Stomach (tissue), 8 donors: ENCODE measurements at regions not wholly inside any gene's neighbourhood (a gene's known extent, or its start where the extent isn't known, plus 50 kb on each side); places are given as distances from the start of the nearest gene placed in this dataset.
"Not testable (repeated sequence)": the region's sequence is repeated elsewhere in the genome, so short reads cannot be mapped to it uniquely, and the experiment has no call there.

Experiments
- DNase-seq, 2 donors: peaks; one replicate each; pipeline versions ENCODE4 v3.0.0 to v3.0.0-alpha.2; 2013 to 2019
- H3K27ac ChIP-seq, 5 donors: fragments of 200-600 bp in 4 of 5; sonication (generic) in 4 of 5; one replicate each; pipeline ENCODE4 v1.5.1; 2013 to 2019; ENCODE audit warnings: mild to moderate bottlenecking in 1 of 5, moderate library complexity in 1 of 5
- H3K27me3 ChIP-seq, 3 donors: fragments of 200-600 bp; sonication (generic); one replicate each; pipeline ENCODE4 v1.5.1; 2017 to 2019; ENCODE audit warnings: mixed run types in 1 of 3
- H3K36me3 ChIP-seq, 4 donors: fragments of 200-600 bp; sonication (generic); 1 replicate in 3 of 4; 2 replicates in 1 of 4; pipeline ENCODE4 v1.5.1; 2016 to 2019
- H3K4me1 ChIP-seq, 4 donors: fragments of 200-600 bp; sonication (generic); one replicate each; pipeline ENCODE4 v1.5.1; 2016 to 2019
- H3K4me3 ChIP-seq, 4 donors: fragments of 200-600 bp; sonication (generic) in 3 of 4; one replicate each; pipeline ENCODE4 v1.5.1; 2016 to 2019; ENCODE audit warnings: mild to moderate bottlenecking in 1 of 4
- H3K9me3 ChIP-seq, 4 donors: fragments of 200-600 bp; sonication (generic); one replicate each; pipeline ENCODE4 v1.5.1; 2016 to 2019
- EP300 ChIP-seq: sonication (generic); formaldehyde crosslinking; IDR thresholded peaks from one replicate; pipeline ENCODE4 v1.6.1; 2017; ENCODE audit warnings: antibody characterized with exemption
- POLR2A ChIP-seq, 4 donors: fragments of 450-650 bp; IDR thresholded peaks; one replicate each; pipeline ENCODE4 v1.6.1; 2016; ENCODE audit warnings: antibody characterized with exemption in 4 of 4, control low read depth in 2 of 4, mild to moderate bottlenecking in 1 of 4, moderate library complexity in 1 of 4
- POLR2AphosphoS5 ChIP-seq, 3 donors: sonication (generic); formaldehyde crosslinking; IDR thresholded peaks; one replicate each; pipeline ENCODE4 v1.6.1; 2016; ENCODE audit warnings: antibody characterized with exemption in 3 of 3
- WGBS, 5 donors: extraction: QIAGEN DNeasy Blood & Tissue Kit in 3 of 5; methylation state at CpG; one replicate each; pipeline versions ENCODE4 v1.1.5 to v1.1.7; 2013 to 2018; 5-methylcytosine and 5-hydroxymethylcytosine counted together
- intact Hi-C: fragments of 100-400 bp; cut with DNase I; formaldehyde crosslinking; loops from one replicate; pipeline ENCODE4 v1.15.1; 2023; ENCODE audit warnings: low total_unique reads
- TF ChIP-seq, protein P1 (sequence below), 7 experiments: fragments of 450-650 bp in 4 of 7; fragments of 200-600 bp in 3 of 7; sonication (generic) in 3 of 7; IDR thresholded peaks; one replicate each; pipeline ENCODE4 v1.5.1; 2016 to 2019; ENCODE audit warnings: antibody characterized with exemption in 7 of 7, control low read depth in 2 of 7, mild to moderate bottlenecking in 1 of 7
- donor health status: healthy with polysubstance abuse.
- donor health status: Bipolar disorder and iron deficiency.
- donor health status: healthy.

DNA sequence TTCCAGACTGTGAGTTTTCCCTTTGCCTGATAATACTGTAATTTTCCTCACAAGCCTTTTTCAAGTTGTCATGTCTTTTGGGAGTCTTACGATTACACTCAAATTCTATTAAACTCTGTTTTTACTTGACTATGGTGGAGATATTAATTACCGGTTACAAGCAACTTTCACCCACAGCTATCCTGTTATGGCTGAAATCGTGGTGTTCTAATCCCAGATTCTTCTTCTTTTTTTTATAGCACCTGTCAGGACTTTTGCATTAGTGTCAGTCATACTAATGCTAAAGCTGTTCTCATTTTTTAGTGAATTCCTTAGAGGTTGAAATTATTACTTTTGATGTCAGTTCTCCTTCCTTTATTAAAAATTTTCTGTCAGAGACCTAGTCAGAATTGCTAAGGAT lies 187.8 kb upstream of the CSNK1A1L start:
- no peak for DNase-seq
- intact Hi-C loops = no loop called here
- WGBS, 5 donors = 85 to 93% (median 90%) methylated on average over 3 of the region's 3 CpGs
- no peaks in the 10 kb centered on the region for H3K9me3 ChIP-seq
- TF ChIP-seq EP300 = no peak
- TF ChIP-seq, protein P1, sequence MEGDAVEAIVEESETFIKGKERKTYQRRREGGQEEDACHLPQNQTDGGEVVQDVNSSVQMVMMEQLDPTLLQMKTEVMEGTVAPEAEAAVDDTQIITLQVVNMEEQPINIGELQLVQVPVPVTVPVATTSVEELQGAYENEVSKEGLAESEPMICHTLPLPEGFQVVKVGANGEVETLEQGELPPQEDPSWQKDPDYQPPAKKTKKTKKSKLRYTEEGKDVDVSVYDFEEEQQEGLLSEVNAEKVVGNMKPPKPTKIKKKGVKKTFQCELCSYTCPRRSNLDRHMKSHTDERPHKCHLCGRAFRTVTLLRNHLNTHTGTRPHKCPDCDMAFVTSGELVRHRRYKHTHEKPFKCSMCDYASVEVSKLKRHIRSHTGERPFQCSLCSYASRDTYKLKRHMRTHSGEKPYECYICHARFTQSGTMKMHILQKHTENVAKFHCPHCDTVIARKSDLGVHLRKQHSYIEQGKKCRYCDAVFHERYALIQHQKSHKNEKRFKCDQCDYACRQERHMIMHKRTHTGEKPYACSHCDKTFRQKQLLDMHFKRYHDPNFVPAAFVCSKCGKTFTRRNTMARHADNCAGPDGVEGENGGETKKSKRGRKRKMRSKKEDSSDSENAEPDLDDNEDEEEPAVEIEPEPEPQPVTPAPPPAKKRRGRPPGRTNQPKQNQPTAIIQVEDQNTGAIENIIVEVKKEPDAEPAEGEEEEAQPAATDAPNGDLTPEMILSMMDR (IDR thresholded peaks at IDR 0.05) = no peak
- TF ChIP-seq POLR2AphosphoS5 (IDR thresholded peaks at IDR 0.05) = no peak
- TF ChIP-seq POLR2A (IDR thresholded peaks at IDR 0.05) = no peak
- H3K36me3 ChIP-seq = no peaks in the 10 kb centered on the region
- H3K4me3 ChIP-seq = no peak overlapping the region
- peaks cover 0 to 9% (median 0%) of the 10 kb centered on the region in 4 donors for H3K4me1 ChIP-seq
- H3K27me3 ChIP-seq = no peaks in the 10 kb centered on the region
- no peak overlapping the region for H3K27ac ChIP-seq

DNA sequence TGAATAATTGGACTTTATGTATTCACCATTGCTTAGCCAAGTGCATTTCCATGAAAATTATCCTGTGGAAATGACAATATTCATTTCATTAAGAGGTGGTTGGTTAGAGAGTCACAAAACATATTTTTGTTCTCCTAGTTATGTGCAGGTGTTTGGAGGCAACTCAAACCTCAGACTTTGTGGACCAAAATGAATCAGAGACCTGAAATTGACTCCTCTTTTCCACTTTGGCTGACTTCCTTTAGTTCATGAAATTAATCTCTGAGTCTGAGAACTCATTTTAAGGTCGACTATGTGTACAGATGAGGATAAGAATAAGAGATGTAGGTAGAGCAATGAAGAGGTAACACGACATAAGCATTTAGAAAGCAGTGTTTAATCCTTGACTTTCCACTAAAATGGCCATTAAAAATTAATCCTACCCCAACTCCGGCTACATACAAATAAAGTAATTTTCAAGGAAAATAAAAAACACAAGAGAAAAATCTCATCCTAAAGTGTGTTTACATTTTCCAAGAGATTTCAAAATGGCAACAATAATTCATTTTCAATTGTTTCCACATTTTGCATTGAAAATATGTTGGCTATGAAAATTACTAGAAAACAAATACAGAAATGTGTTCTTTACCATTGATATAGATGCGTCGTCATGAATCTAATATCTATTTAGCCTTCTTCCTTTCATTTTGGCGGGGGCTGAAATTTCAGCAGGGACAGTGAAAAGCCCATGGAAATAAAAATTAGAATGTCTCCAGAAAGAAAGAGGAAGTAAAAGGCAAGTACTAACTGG lies 185.4 kb upstream of the CSNK1A1L start:
- H3K27ac ChIP-seq = no peak overlapping the region
- DNase-seq = no peak
- H3K4me1 ChIP-seq = peaks cover 0 to 9% (median 0%) of the 10 kb centered on the region in 4 donors
- 88 to 92% (median 90%) methylated on average over 6 of the region's 6 CpGs for WGBS, 5 donors
- TF ChIP-seq EP300 (no peak), POLR2A (IDR thresholded peaks at IDR 0.05) (no peak), POLR2AphosphoS5 (IDR thresholded peaks at IDR 0.05) (no peak)
- TF ChIP-seq, protein P1 (IDR thresholded peaks at IDR 0.05) = no peak
- no peaks in the 10 kb centered on the region for H3K9me3 ChIP-seq
- H3K4me3 ChIP-seq = no peak overlapping the region
- H3K36me3 ChIP-seq = no peaks in the 10 kb centered on the region
- intact Hi-C loops = no loop called here
- H3K27me3 ChIP-seq = no peaks in the 10 kb centered on the region

DNA sequence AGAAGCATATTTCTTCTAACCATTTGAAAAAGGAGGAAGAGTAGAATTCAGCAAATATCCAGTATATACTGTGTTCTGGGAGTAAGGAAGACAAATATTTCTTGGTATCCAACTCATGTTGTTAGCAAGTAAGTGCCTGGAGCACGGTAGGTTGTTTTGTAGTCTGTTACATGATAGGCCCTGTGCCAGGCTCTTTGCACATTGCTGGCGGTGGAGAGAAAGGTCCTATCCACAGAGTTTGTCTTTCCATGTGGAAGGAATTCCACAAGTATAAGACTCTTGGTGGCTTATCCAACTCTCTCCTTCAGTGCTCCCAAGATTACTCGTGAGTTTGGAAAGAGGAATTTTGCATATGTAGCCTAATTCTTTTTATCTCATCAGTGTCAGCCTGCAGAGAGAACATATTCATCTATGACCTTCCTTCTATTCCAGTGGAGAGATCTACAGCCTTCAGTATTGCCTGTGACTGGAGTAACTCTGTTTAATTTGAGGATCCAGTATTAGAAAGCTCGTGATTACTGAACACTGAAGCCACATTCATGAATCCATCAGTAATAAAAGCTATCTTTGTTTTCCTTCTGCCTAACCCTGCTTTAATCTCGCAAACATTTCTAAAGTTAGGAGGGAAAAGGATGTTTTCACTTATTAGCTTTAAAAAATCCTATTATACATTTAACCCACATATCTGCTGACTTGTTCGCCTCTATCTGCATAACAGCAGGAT lies 183.9 kb upstream of the CSNK1A1L start:
- Histone ChIP-seq H3K4me1 (no peaks in the 10 kb centered on the region), H3K4me3 (no peak overlapping the region), H3K36me3 (no peaks in the 10 kb centered on the region), H3K9me3 (no peaks in the 10 kb centered on the region), H3K27ac (no peak overlapping the region), H3K27me3 (no peaks in the 10 kb centered on the region)
- TF ChIP-seq POLR2AphosphoS5 (IDR thresholded peaks at IDR 0.05) (no peak), POLR2A (IDR thresholded peaks at IDR 0.05) (no peak), EP300 (no peak)
- TF ChIP-seq, protein P1 (IDR thresholded peaks at IDR 0.05) = no peak
- intact Hi-C loops = no loop called here
- WGBS, 5 donors = 50 to 73% (median 67%) methylated on average over 6 of the region's 6 CpGs
- peak in 1 of 2 donors; percentile 56 for DNase-seq

DNA sequence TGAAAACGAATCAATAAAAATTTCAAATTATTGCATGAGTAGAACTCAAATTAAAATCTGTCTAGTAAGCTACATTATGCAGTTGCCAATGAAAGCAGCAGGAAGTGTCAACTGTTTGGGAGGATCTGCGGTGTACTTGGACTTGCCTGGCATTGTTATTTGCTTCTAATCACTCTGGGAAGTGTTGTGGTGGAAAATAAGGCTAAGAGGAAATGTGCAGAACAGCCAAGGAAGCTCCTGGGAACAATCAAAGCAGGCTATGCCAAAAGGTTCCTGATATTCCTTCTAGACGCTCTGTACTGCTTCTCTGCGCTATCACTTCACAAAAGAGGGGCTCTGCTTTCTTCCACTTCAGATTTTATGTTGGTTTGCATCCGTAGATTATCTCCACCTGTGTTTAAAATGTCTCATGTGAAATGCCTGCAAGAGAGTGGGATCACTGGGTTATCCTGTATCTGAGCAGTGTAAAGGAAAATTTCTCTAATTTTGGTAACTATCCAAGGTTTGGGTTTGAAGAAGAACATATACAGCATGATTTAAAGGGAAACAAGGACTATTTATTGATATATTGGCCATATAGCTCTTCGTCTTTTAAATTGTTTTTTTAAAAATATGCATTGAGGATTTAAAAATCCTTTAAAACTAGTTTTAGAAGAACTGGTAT lies 182.7 kb upstream of the CSNK1A1L start:
- Histone ChIP-seq H3K27me3 (no peaks in the 10 kb centered on the region), H3K27ac (no peak overlapping the region), H3K4me3 (no peak overlapping the region), H3K36me3 (no peaks in the 10 kb centered on the region), H3K9me3 (no peaks in the 10 kb centered on the region), H3K4me1 (no peaks in the 10 kb centered on the region)
- intact Hi-C loops = no loop called here
- peak in 1 of 2 donors; percentile 18 for DNase-seq
- TF ChIP-seq, protein P1 (IDR thresholded peaks at IDR 0.05) = no peak
- peak in 1 of 3 donors; percentile 18 for TF ChIP-seq POLR2AphosphoS5 (IDR thresholded peaks at IDR 0.05)
- TF ChIP-seq POLR2A (IDR thresholded peaks at IDR 0.05) = no peak
- 55 to 74% (median 62%) methylated on average over 6 of the region's 6 CpGs for WGBS, 5 donors

DNA sequence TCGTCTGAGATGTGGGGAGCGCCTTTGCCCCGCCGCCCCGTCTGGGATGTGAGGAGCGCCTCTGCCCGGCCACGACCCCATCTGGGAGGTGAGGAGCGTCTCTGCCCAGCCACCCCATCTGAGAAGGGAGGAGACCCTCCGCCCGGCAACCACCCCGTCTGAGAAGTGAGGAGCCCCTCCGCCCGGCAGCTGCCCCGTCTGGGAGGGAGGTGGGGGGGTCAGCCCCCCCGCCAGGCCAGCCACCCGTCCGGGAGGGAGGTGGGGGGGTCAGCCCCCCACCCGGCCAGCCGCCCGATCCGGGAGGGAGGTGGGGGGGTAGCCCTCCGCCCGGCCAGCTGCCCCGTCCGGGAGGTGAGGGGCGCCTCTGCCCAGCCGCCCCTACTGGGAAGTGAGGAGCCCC lies 174.8 kb upstream of the CSNK1A1L start:
- H3K9me3 ChIP-seq, intact Hi-C loops, H3K36me3 ChIP-seq, H3K4me3 ChIP-seq, DNase-seq, H3K4me1 ChIP-seq, H3K27ac ChIP-seq, H3K27me3 ChIP-seq: not testable (repeated sequence)
- WGBS, 5 donors = 81 to 99% (median 93%) methylated on average over 5 to 28 of the region's 28 CpGs
